ENCODE measurements at regions not wholly inside any gene's neighbourhood (a gene's known extent, or its start where the extent isn't known, plus 50 kb on each side); places are given as distances from the start of the nearest gene placed in this dataset.

GRCh38 chr7:128176696-128177095, 64.4 kb upstream of the LEP start:
- ChIA-PET CTCF (no interaction called here), POLR2A (no interaction called here)
- peak overlapping the region; percentile 76 for H3K27ac Mint-ChIP-seq (ENCODE audit: unreplicated experiment)
- intact Hi-C loops (cut with micrococcal nuclease; ENCODE audit: unreplicated experiment): no loop called here
- no peaks in the 10 kb centered on the region for H3K36me3 ChIP-seq (ENCODE audit: control insufficient read depth, insufficient read depth, low read length)
- no peak overlapping the region for H3K4me3 ChIP-seq (ENCODE audit: low read depth, low read length)
- BruUV-seq (replicated peaks): no TSS peak
- TF ChIP-seq, protein P1, sequence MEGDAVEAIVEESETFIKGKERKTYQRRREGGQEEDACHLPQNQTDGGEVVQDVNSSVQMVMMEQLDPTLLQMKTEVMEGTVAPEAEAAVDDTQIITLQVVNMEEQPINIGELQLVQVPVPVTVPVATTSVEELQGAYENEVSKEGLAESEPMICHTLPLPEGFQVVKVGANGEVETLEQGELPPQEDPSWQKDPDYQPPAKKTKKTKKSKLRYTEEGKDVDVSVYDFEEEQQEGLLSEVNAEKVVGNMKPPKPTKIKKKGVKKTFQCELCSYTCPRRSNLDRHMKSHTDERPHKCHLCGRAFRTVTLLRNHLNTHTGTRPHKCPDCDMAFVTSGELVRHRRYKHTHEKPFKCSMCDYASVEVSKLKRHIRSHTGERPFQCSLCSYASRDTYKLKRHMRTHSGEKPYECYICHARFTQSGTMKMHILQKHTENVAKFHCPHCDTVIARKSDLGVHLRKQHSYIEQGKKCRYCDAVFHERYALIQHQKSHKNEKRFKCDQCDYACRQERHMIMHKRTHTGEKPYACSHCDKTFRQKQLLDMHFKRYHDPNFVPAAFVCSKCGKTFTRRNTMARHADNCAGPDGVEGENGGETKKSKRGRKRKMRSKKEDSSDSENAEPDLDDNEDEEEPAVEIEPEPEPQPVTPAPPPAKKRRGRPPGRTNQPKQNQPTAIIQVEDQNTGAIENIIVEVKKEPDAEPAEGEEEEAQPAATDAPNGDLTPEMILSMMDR (IDR thresholded peaks at IDR 0.05; ENCODE audit: insufficient read depth in 1 of 2, low read depth in 1 of 2, low read length in 1 of 2, severe bottlenecking in 1 of 2, unreplicated experiment in 1 of 2): no peak
- H3K4me1 ChIP-seq: peaks cover 5% of the 10 kb centered on the region; the same call in 1 of the 2 replicates
- no peaks in the 10 kb centered on the region for H3K27me3 ChIP-seq (replicated peaks; ENCODE audit: control insufficient read depth, insufficient read depth, low read length)
- DNase-seq: peak; percentile 52 to 65
- H3K27me3 Mint-ChIP-seq (ENCODE audit: insufficient read depth, unreplicated experiment): peaks cover 8% of the 10 kb centered on the region
- no peaks in the 10 kb centered on the region for H3K9me3 ChIP-seq
- peaks cover 14% of the 10 kb centered on the region for H3K9me3 Mint-ChIP-seq (ENCODE audit: unreplicated experiment)
- peak overlapping the region; percentile 15 for H3K4me3 Mint-ChIP-seq (ENCODE audit: unreplicated experiment)
- peaks cover 8% of the 10 kb centered on the region for H3K36me3 Mint-ChIP-seq (ENCODE audit: insufficient read depth, unreplicated experiment)
- peaks cover 10% of the 10 kb centered on the region for H3K4me1 Mint-ChIP-seq (ENCODE audit: low read depth, unreplicated experiment)

- peaks cover 13% of the 10 kb centered on the region for H3K27me3 Mint-ChIP-seq (ENCODE audit: insufficient read depth, unreplicated experiment)
- no TSS peak for BruUV-seq (replicated peaks)
- Histone ChIP-seq H3K27me3 (replicated peaks; ENCODE audit: control insufficient read depth, insufficient read depth, low read length) (no peaks in the 10 kb centered on the region), H3K9me3 (no peaks in the 10 kb centered on the region), H3K36me3 (ENCODE audit: control insufficient read depth, insufficient read depth, low read length) (no peaks in the 10 kb centered on the region), H3K4me1 (peaks cover 5% of the 10 kb centered on the region; the same call in 1 of the 2 replicates), H3K4me3 (ENCODE audit: low read depth, low read length) (no peak overlapping the region)
- ChIA-PET CTCF (interaction anchor here (0.6 kb wide), 1 partner anchor 932 kb away, joined by 8 read pairs; no protein-coding TSS in a partner anchor), POLR2A (no interaction called here)
- no peak for DNase-seq
- peaks cover 14% of the 10 kb centered on the region for H3K9me3 Mint-ChIP-seq (ENCODE audit: unreplicated experiment)
- no peak overlapping the region for H3K27ac Mint-ChIP-seq (ENCODE audit: unreplicated experiment)
- no peak overlapping the region for H3K4me3 Mint-ChIP-seq (ENCODE audit: unreplicated experiment)
- TF ChIP-seq, protein P1 (IDR thresholded peaks at IDR 0.05; ENCODE audit: insufficient read depth in 1 of 2, low read depth in 1 of 2, low read length in 1 of 2, severe bottlenecking in 1 of 2, unreplicated experiment in 1 of 2): no peak
- H3K4me1 Mint-ChIP-seq (ENCODE audit: low read depth, unreplicated experiment): peaks cover 10% of the 10 kb centered on the region
- intact Hi-C loops (cut with micrococcal nuclease; ENCODE audit: unreplicated experiment): no loop called here
- H3K36me3 Mint-ChIP-seq (ENCODE audit: insufficient read depth, unreplicated experiment): peaks cover 8% of the 10 kb centered on the region
These were observed 63.1 kb upstream of the LEP start for GRCh38 chr7:128177768-128178550.

- H3K9me3 Mint-ChIP-seq (ENCODE audit: unreplicated experiment): peaks cover 14% of the 10 kb centered on the region
- peaks cover 5% of the 10 kb centered on the region; the same call in 1 of the 2 replicates for H3K4me1 ChIP-seq
- H3K4me3 ChIP-seq (ENCODE audit: low read depth, low read length): no peak overlapping the region
- CTCF ChIA-PET: interaction anchor here (0.6 kb wide), 1 partner anchor 933 kb away, joined by 8 read pairs; no protein-coding TSS in a partner anchor
- TF ChIP-seq, protein P1 (IDR thresholded peaks at IDR 0.05; ENCODE audit: insufficient read depth in 1 of 2, low read depth in 1 of 2, low read length in 1 of 2, severe bottlenecking in 1 of 2, unreplicated experiment in 1 of 2): no peak
- H3K27ac Mint-ChIP-seq (ENCODE audit: unreplicated experiment): no peak overlapping the region
- DNase-seq: no peak
- peaks cover 8% of the 10 kb centered on the region for H3K36me3 Mint-ChIP-seq (ENCODE audit: insufficient read depth, unreplicated experiment)
- H3K4me1 Mint-ChIP-seq (ENCODE audit: low read depth, unreplicated experiment): peaks cover 10% of the 10 kb centered on the region
- no peaks in the 10 kb centered on the region for H3K9me3 ChIP-seq
- H3K4me3 Mint-ChIP-seq (ENCODE audit: unreplicated experiment): no peak overlapping the region
- peaks cover 14% of the 10 kb centered on the region for H3K27me3 Mint-ChIP-seq (ENCODE audit: insufficient read depth, unreplicated experiment)
- POLR2A ChIA-PET: no interaction called here
- no peaks in the 10 kb centered on the region for H3K36me3 ChIP-seq (ENCODE audit: control insufficient read depth, insufficient read depth, low read length)
- BruUV-seq (replicated peaks): no TSS peak
- intact Hi-C loops (cut with micrococcal nuclease; ENCODE audit: unreplicated experiment): no loop called here
- no peaks in the 10 kb centered on the region for H3K27me3 ChIP-seq (replicated peaks; ENCODE audit: control insufficient read depth, insufficient read depth, low read length)
These were observed 62.5 kb upstream of the LEP start for GRCh38 chr7:128178611-128179010.

Data from Caco-2 (cell line).